ENCODE measurements at regions not wholly inside any gene's neighbourhood (a gene's known extent, or its start where the extent isn't known, plus 50 kb on each side); places are given as distances from the start of the nearest gene placed in this dataset.

- no peaks in the 10 kb centered on the region for H3K9me1 ChIP-seq (ENCODE audit: control insufficient read depth, extremely low read depth, insufficient read depth, low read length)
- TF ChIP-seq EZH2 (IDR thresholded peaks at IDR 0.05; ENCODE audit: low read length) (no peak), CTCF (optimal IDR thresholded peaks at IDR 0.05 in 1 of 3, IDR thresholded peaks at IDR 0.05 in 1 of 3, conservative IDR thresholded peaks at IDR 0.05 in 1 of 3; ENCODE audit: extremely low read depth in 1 of 3, insufficient read depth in 2 of 3, low read length in 3 of 3) (no peak)
- H3K9me3 ChIP-seq (ENCODE audit: control insufficient read depth, low read depth, low read length), result no peaks in the 10 kb centered on the region
- H3K4me1 ChIP-seq (ENCODE audit: control insufficient read depth, extremely low read depth, insufficient read depth, low read length), result no peaks in the 10 kb centered on the region
- H3K79me2 ChIP-seq (ENCODE audit: control insufficient read depth, insufficient read depth, low read length), result no peaks in the 10 kb centered on the region
- H3K36me3 ChIP-seq (ENCODE audit: control insufficient read depth in 2 of 2, extremely low read depth in 1 of 2, insufficient read depth in 2 of 2, low read length in 2 of 2), result no peaks in the 10 kb centered on the region
- dilution Hi-C loops (cut with MboI; ENCODE audit: extremely low pct_ligation_motif_present, low sequenced_read_pairs), result no loop called here
- no peak overlapping the region for H3K9ac ChIP-seq (ENCODE audit: control insufficient read depth, extremely low read depth, insufficient read depth, low read length)
- H3K4me3 ChIP-seq (ENCODE audit: control insufficient read depth in 2 of 3, extremely low read depth in 1 of 3, insufficient read depth in 2 of 3, low read depth in 1 of 3, low read length in 3 of 3), result no peak overlapping the region
- H3K27me3 ChIP-seq (ENCODE audit: control insufficient read depth, extremely low read depth, insufficient read depth, low read length), result no peaks in the 10 kb centered on the region
- DNase-seq (ENCODE audit: low read depth, low spot score) (no peak), FAIRE-seq (no peak)
- H3K27ac ChIP-seq (ENCODE audit: control insufficient read depth, insufficient read depth, low read length), result no peak overlapping the region
- H2AFZ ChIP-seq (ENCODE audit: control insufficient read depth, low read length), result no peak overlapping the region
- H3K4me2 ChIP-seq (ENCODE audit: control insufficient read depth, extremely low read depth, insufficient read depth, low read depth, low read length), result no peak overlapping the region
- H4K20me1 ChIP-seq (ENCODE audit: control insufficient read depth, extremely low read depth, insufficient read depth, low read length), result no peaks in the 10 kb centered on the region
These were observed 1601.1 kb downstream of the SUCLG1 start for GRCh38 chr2:82857967-82858366.

GRCh38 chr2:82853299-82853698, 1605.8 kb downstream of the SUCLG1 start:
- no peak overlapping the region for H3K27ac ChIP-seq (ENCODE audit: control insufficient read depth, insufficient read depth, low read length)
- H3K9me1 ChIP-seq (ENCODE audit: control insufficient read depth, extremely low read depth, insufficient read depth, low read length), result no peaks in the 10 kb centered on the region
- H3K4me2 ChIP-seq (ENCODE audit: control insufficient read depth, extremely low read depth, insufficient read depth, low read depth, low read length), result no peak overlapping the region
- DNase-seq (ENCODE audit: low read depth, low spot score), result no peak
- no peak overlapping the region for H2AFZ ChIP-seq (ENCODE audit: control insufficient read depth, low read length)
- no peaks in the 10 kb centered on the region for H4K20me1 ChIP-seq (ENCODE audit: control insufficient read depth, extremely low read depth, insufficient read depth, low read length)
- no peak overlapping the region for H3K4me3 ChIP-seq (ENCODE audit: control insufficient read depth in 2 of 3, extremely low read depth in 1 of 3, insufficient read depth in 2 of 3, low read depth in 1 of 3, low read length in 3 of 3)
- no peak for FAIRE-seq
- H3K9ac ChIP-seq (ENCODE audit: control insufficient read depth, extremely low read depth, insufficient read depth, low read length), result no peak overlapping the region
- H3K79me2 ChIP-seq (ENCODE audit: control insufficient read depth, insufficient read depth, low read length), result no peaks in the 10 kb centered on the region
- TF ChIP-seq CTCF (optimal IDR thresholded peaks at IDR 0.05 in 1 of 3, IDR thresholded peaks at IDR 0.05 in 1 of 3, conservative IDR thresholded peaks at IDR 0.05 in 1 of 3; ENCODE audit: extremely low read depth in 1 of 3, insufficient read depth in 2 of 3, low read length in 3 of 3) (no peak), EZH2 (IDR thresholded peaks at IDR 0.05; ENCODE audit: low read length) (no peak)
- H3K4me1 ChIP-seq (ENCODE audit: control insufficient read depth, extremely low read depth, insufficient read depth, low read length), result no peaks in the 10 kb centered on the region
- dilution Hi-C loops (cut with MboI; ENCODE audit: extremely low pct_ligation_motif_present, low sequenced_read_pairs), result no loop called here
- H3K27me3 ChIP-seq (ENCODE audit: control insufficient read depth, extremely low read depth, insufficient read depth, low read length), result no peaks in the 10 kb centered on the region
- no peaks in the 10 kb centered on the region for H3K36me3 ChIP-seq (ENCODE audit: control insufficient read depth in 2 of 2, extremely low read depth in 1 of 2, insufficient read depth in 2 of 2, low read length in 2 of 2)
- H3K9me3 ChIP-seq (ENCODE audit: control insufficient read depth, low read depth, low read length), result no peaks in the 10 kb centered on the region
